Panc1 (cell line): ENCODE measurements at regions not wholly inside any gene's neighbourhood (a gene's known extent, or its start where the extent isn't known, plus 50 kb on each side); places are given as distances from the start of the nearest gene placed in this dataset.

Experiments used
- POLR2AphosphoS5 ChIP-seq: IDR thresholded peaks from 2 replicates; pipeline ENCODE4 v1.6.1; 2012; ENCODE audit warnings: mild to moderate bottlenecking, low read depth, low read length, moderate library complexity
- TF ChIP-seq, protein P1 (sequence below): fragments of 450-650 bp; IDR thresholded peaks from 2 replicates; pipeline ENCODE4 v1.5.1; 2017; ENCODE audit warnings: mild to moderate bottlenecking

DNA sequence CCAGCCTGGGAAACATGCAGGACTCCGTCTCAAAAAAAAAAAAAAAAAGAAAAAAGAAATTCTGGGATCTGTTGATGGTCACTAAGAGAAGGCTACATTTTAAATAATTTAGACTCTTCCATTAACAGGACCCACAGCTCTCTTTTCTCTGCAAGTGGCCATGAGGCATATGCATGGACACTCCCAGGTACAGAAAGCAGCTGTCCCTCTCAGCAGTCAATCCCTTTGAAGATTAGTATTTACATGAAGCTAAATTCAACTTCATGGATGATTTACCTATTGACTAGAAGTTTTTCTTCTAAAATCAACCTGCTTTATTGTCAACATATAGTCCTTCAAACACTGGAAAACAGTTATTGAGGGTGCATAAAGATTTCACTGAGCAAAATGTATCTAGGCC, 139.9 kb downstream of the CPEB2 start:
- TF ChIP-seq, protein P1, sequence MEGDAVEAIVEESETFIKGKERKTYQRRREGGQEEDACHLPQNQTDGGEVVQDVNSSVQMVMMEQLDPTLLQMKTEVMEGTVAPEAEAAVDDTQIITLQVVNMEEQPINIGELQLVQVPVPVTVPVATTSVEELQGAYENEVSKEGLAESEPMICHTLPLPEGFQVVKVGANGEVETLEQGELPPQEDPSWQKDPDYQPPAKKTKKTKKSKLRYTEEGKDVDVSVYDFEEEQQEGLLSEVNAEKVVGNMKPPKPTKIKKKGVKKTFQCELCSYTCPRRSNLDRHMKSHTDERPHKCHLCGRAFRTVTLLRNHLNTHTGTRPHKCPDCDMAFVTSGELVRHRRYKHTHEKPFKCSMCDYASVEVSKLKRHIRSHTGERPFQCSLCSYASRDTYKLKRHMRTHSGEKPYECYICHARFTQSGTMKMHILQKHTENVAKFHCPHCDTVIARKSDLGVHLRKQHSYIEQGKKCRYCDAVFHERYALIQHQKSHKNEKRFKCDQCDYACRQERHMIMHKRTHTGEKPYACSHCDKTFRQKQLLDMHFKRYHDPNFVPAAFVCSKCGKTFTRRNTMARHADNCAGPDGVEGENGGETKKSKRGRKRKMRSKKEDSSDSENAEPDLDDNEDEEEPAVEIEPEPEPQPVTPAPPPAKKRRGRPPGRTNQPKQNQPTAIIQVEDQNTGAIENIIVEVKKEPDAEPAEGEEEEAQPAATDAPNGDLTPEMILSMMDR, result no peak
- no peak for TF ChIP-seq POLR2AphosphoS5
